ENCODE measurements at regions not wholly inside any gene's neighbourhood (a gene's known extent, or its start where the extent isn't known, plus 50 kb on each side); places are given as distances from the start of the nearest gene placed in this dataset.

GRCh38 chr11:91243630-91244029, 981.0 kb upstream of the FAT3 start:
- POLR2A ChIA-PET = no interaction called here
- ATAC-seq (no peak), DNase-seq (no peak)
- Mint-ChIP-seq H3K36me3 (no peaks in the 10 kb centered on the region), H3K4me1 (no peaks in the 10 kb centered on the region), H3K9me3 (peaks cover 0 to 3% (median 0%) of the 10 kb centered on the region in 9 donors), H3K4me3 (no peak overlapping the region), H3K27ac (no peak overlapping the region), H3K27me3 (no peaks in the 10 kb centered on the region)

- no peak for DNase-seq
- H3K27me3 Mint-ChIP-seq = no peaks in the 10 kb centered on the region
- H3K9me3 Mint-ChIP-seq = peaks cover 0 to 3% (median 0%) of the 10 kb centered on the region in 9 donors
- H3K4me1 Mint-ChIP-seq = no peaks in the 10 kb centered on the region
- POLR2A ChIA-PET = no interaction called here
- no peak for ATAC-seq
- H3K4me3 Mint-ChIP-seq = no peak overlapping the region
- no peaks in the 10 kb centered on the region for H3K36me3 Mint-ChIP-seq
- H3K27ac Mint-ChIP-seq = no peak overlapping the region
These were observed 981.6 kb upstream of the FAT3 start for GRCh38 chr11:91243051-91243450.

- DNase-seq (no peak), ATAC-seq (no peak)
- Mint-ChIP-seq H3K4me3 (no peak overlapping the region), H3K4me1 (no peaks in the 10 kb centered on the region), H3K9me3 (peaks cover 0 to 6% (median 0%) of the 10 kb centered on the region in 9 donors), H3K36me3 (peaks cover 0 to under 1% (median 0%) of the 10 kb centered on the region in 3 donors), H3K27ac (no peak overlapping the region), H3K27me3 (no peaks in the 10 kb centered on the region)
- POLR2A ChIA-PET = no interaction called here
These were observed 983.4 kb upstream of the FAT3 start for GRCh38 chr11:91241226-91241625.

GRCh38 chr11:91239359-91239758, 985.3 kb upstream of the FAT3 start:
- DNase-seq = no peak
- Mint-ChIP-seq H3K27ac (no peak overlapping the region), H3K36me3 (peaks cover 0 to 4% (median 0%) of the 10 kb centered on the region in 3 donors), H3K27me3 (peaks cover 0 to 1% (median 0%) of the 10 kb centered on the region in 5 donors), H3K9me3 (peaks cover 0 to 9% (median 0%) of the 10 kb centered on the region in 9 donors), H3K4me3 (no peak overlapping the region), H3K4me1 (no peaks in the 10 kb centered on the region)
- POLR2A ChIA-PET = no interaction called here
- ATAC-seq = no peak

GRCh38 chr11:91231226-91231625, 993.4 kb upstream of the FAT3 start:
- Mint-ChIP-seq H3K9me3 (peaks cover 1 to 11% (median 9%) of the 10 kb centered on the region in 9 donors), H3K4me1 (no peaks in the 10 kb centered on the region), H3K27me3 (peaks cover 0 to 1% (median 0%) of the 10 kb centered on the region in 5 donors), H3K4me3 (no peak overlapping the region), H3K36me3 (peaks cover 0 to 4% (median 0%) of the 10 kb centered on the region in 3 donors), H3K27ac (no peak overlapping the region)
- no peak for ATAC-seq
- DNase-seq = no peak
- POLR2A ChIA-PET = no interaction called here

GRCh38 chr11:91230647-91231046, 994.0 kb upstream of the FAT3 start:
- ATAC-seq (no peak), DNase-seq (no peak)
- Mint-ChIP-seq H3K27ac (no peak overlapping the region), H3K4me3 (no peak overlapping the region), H3K36me3 (no peaks in the 10 kb centered on the region), H3K4me1 (no peaks in the 10 kb centered on the region), H3K27me3 (no peaks in the 10 kb centered on the region), H3K9me3 (peaks cover 0 to 11% (median 6%) of the 10 kb centered on the region in 9 donors)
- POLR2A ChIA-PET = no interaction called here

GRCh38 chr11:91222830-91223229, 1000.0 kb upstream of the CHORDC1 start:
- Mint-ChIP-seq H3K27ac (no peak overlapping the region), H3K4me3 (no peak overlapping the region), H3K9me3 (peaks cover 2 to 18% (median 3%) of the 10 kb centered on the region in 9 donors), H3K4me1 (no peaks in the 10 kb centered on the region), H3K36me3 (no peaks in the 10 kb centered on the region), H3K27me3 (no peaks in the 10 kb centered on the region)
- DNase-seq (no peak), ATAC-seq (no peak)
- POLR2A ChIA-PET = no interaction called here

- no peaks in the 10 kb centered on the region for H3K4me1 Mint-ChIP-seq
- H3K27ac Mint-ChIP-seq = no peak overlapping the region
- POLR2A ChIA-PET = no interaction called here
- H3K27me3 Mint-ChIP-seq = no peaks in the 10 kb centered on the region
- DNase-seq (no peak), ATAC-seq (no peak)
- H3K36me3 Mint-ChIP-seq = no peaks in the 10 kb centered on the region
- H3K4me3 Mint-ChIP-seq = no peak overlapping the region
- H3K9me3 Mint-ChIP-seq = peaks cover 0 to 10% (median 2%) of the 10 kb centered on the region in 9 donors
These were observed 997.8 kb upstream of the CHORDC1 start for GRCh38 chr11:91220476-91221202.

GRCh38 chr11:91219535-91219934, 996.7 kb upstream of the CHORDC1 start:
- Mint-ChIP-seq H3K9me3 (peaks cover 0 to 10% (median 2%) of the 10 kb centered on the region in 9 donors), H3K27ac (no peak overlapping the region), H3K4me3 (no peak overlapping the region), H3K36me3 (no peaks in the 10 kb centered on the region), H3K4me1 (no peaks in the 10 kb centered on the region), H3K27me3 (no peaks in the 10 kb centered on the region)
- POLR2A ChIA-PET = no interaction called here
- DNase-seq (no peak), ATAC-seq (no peak)

GRCh38 chr11:91209751-91210150, 986.9 kb upstream of the CHORDC1 start:
- DNase-seq (no peak), ATAC-seq (no peak)
- Mint-ChIP-seq H3K4me3 (no peak overlapping the region), H3K9me3 (peaks cover 0 to 15% (median 6%) of the 10 kb centered on the region in 9 donors), H3K4me1 (no peaks in the 10 kb centered on the region), H3K36me3 (no peaks in the 10 kb centered on the region), H3K27me3 (no peaks in the 10 kb centered on the region), H3K27ac (no peak overlapping the region)
- POLR2A ChIA-PET = no interaction called here

GRCh38 chr11:91209306-91209705, 986.5 kb upstream of the CHORDC1 start:
- Mint-ChIP-seq H3K4me1 (no peaks in the 10 kb centered on the region), H3K4me3 (no peak overlapping the region), H3K27me3 (no peaks in the 10 kb centered on the region), H3K36me3 (no peaks in the 10 kb centered on the region), H3K27ac (no peak overlapping the region), H3K9me3 (peaks cover 0 to 16% (median 6%) of the 10 kb centered on the region in 9 donors)
- ATAC-seq = no peak
- DNase-seq = no peak
- POLR2A ChIA-PET = no interaction called here

- POLR2A ChIA-PET = no interaction called here
- no peak for ATAC-seq
- H3K4me3 Mint-ChIP-seq = no peak overlapping the region
These were observed 977.0 kb upstream of the CHORDC1 start for GRCh38 chr11:91199866-91200265.

GRCh38 chr11:91194546-91194945, 971.7 kb upstream of the CHORDC1 start:
- DNase-seq (no peak), ATAC-seq (no peak)
- no peaks in the 10 kb centered on the region for H3K27me3 Mint-ChIP-seq
- no peak overlapping the region for H3K27ac Mint-ChIP-seq
- H3K4me1 Mint-ChIP-seq = peaks cover 0 to 2% (median 0%) of the 10 kb centered on the region in 4 donors
- no peak overlapping the region for H3K4me3 Mint-ChIP-seq
- POLR2A ChIA-PET = no interaction called here
- peaks cover 0 to 17% (median 8%) of the 10 kb centered on the region in 9 donors for H3K9me3 Mint-ChIP-seq
- H3K36me3 Mint-ChIP-seq = no peaks in the 10 kb centered on the region

More at GRCh38 chr11:91199866-91200265, 977.0 kb upstream of the CHORDC1 start:
- Mint-ChIP-seq H3K9me3 (peaks cover 0 to 23% (median 9%) of the 10 kb centered on the region in 9 donors), H3K27ac (no peak overlapping the region), H3K36me3 (no peaks in the 10 kb centered on the region), H3K27me3 (no peaks in the 10 kb centered on the region), H3K4me1 (peaks cover 0 to 2% (median 0%) of the 10 kb centered on the region in 4 donors)
- no peak for DNase-seq

- no peak for DNase-seq
- H3K4me1 Mint-ChIP-seq = no peaks in the 10 kb centered on the region
These were observed 965.6 kb upstream of the CHORDC1 start for GRCh38 chr11:91188484-91188883.

More at GRCh38 chr11:91188484-91188883, 965.6 kb upstream of the CHORDC1 start:
- H3K27ac Mint-ChIP-seq = no peak overlapping the region
- H3K9me3 Mint-ChIP-seq = peaks cover 0 to 20% (median 3%) of the 10 kb centered on the region in 9 donors
- no peaks in the 10 kb centered on the region for H3K36me3 Mint-ChIP-seq
- no peak for ATAC-seq
- no peak overlapping the region for H3K4me3 Mint-ChIP-seq
- H3K27me3 Mint-ChIP-seq = no peaks in the 10 kb centered on the region
- POLR2A ChIA-PET = no interaction called here

Data from naive thymus-derived CD8-positive, alpha-beta T cell (primary cell).